Stimulated activated CD8-positive, alpha-beta memory T cell treated with anti-CD3 and anti-CD28 coated beads, Interleukin-12 subunit alpha, Interleukin-12 subunit beta, amount 100 ng/mL, for 1 hour (primary cell): ENCODE measurements at regions not wholly inside any gene's neighbourhood (a gene's known extent, or its start where the extent isn't known, plus 50 kb on each side); places are given as distances from the start of the nearest gene placed in this dataset.
"Not testable (repeated sequence)": the region's sequence is repeated elsewhere in the genome, so short reads cannot be mapped to it uniquely, and the experiment has no call there.

Experiments
- DNase-seq: peaks from one replicate; pipeline ENCODE4 v3.0.0-alpha.2; 2020; ENCODE audit warnings: low read depth

DNA sequence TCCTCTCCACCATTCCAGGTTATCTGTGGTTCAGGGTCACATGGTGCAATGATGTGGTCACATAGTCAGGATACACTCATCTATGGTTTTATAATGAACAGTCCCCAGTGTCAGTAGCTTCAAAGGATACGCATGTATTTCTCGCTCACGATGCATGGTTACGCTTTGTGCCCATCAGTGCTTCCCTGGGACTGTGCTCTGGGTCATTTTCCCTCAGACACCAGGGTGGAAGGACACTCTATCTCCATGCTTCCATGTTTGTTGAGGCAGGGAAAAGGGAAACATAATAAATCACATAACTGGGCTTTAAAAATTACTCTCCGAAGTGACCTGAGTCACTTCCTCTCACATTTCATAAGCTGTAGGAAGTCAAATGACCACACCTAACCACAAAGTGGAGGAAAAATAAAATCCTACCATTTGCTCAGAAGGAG lies 394.8 kb upstream of the NOX3 start:
- no peak for DNase-seq

DNA sequence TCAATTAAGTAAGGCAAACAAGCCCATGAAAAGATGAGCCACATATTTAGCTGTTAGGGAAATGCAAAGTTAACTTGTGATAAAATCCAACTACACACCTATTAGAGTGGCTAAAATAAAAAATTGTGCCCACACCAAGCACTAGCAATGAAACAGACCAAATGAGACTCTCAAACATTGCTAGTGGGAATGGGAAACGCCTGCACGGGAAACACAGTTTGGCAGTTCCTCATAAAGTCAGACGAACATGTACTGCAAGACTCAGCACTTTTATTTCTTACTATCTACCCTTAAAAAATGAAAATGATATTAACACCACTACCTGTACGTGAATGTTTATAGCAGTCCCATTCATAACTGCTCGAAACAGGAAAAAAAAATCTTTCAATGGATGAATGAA lies 392.1 kb upstream of the NOX3 start:
- no peak for DNase-seq

DNA sequence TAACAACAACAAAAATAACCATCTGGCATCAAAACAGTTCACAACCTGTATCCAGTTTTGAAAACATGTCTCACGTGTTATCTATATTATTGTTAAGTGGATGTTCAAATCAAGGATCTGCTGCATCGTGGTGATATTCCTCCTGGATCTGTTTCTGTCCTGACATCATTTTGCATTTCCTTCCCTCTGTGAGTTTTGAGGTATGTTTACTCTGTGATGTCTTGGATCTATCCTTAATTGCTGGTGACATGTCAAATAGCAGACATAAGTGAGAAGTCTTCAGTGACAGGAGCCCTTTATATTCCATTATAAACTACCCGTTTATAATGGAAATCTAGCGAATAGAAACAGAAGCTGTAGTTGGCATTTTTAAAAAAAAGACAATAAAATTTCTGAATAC lies 381.8 kb upstream of the NOX3 start:
- no peak for DNase-seq

DNA sequence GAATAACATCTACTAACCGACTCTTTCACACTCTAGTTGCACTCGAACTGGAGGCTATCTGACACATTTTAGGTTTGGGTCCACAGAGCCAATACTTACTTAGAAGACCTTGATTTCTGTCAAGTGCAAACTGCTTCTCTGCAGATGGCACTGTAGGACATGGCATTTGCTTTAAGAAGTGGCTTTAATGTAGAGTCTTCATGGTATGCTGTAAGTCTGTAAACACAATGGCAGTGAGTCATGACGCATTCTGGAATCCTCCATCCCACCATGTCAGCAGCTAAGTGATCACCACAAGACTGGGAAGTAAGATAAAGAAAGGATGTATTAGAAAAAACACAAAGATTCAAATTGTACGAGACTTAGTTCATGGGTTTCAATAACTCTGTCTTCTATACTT lies 377.0 kb upstream of the NOX3 start:
- DNase-seq, result no peak

DNA sequence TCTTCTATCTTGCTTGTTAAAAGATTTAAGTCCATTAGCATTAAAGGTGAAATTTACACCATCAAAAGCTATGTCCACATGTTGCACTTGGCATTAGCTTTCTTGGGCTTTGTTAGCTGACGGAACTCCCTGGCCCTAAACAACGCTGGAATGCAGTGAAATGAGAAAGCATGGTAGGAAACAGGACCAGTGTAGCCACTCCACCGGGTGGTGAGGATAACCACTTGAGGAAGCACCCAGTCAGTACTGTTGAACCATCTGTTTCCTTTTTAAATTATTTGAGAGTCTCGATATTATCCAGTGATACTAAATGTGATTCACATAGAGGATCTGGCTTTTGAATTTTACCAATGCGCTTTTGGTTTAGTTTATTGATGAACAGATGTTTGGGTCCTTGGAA lies 374.9 kb upstream of the NOX3 start:
- no peak for DNase-seq

DNA sequence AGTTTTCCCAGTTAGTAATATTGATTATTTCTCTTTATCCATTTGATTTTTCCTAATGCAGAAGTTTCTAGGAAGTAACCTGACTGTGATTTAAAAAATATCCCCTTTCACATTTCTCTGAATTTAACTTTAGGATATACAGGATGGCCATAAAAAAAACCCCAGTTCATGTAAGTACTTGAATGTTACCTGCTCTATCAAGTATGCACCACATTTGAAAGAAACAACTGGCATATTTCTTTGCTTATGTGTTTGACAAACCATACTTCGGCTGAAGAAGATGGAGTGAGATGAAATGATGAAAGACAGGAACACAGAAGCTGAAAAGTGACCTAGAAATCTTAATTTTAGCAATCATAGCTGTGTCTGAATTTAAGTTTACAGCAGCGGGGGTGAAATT lies 374.0 kb upstream of the NOX3 start:
- no peak for DNase-seq

DNA sequence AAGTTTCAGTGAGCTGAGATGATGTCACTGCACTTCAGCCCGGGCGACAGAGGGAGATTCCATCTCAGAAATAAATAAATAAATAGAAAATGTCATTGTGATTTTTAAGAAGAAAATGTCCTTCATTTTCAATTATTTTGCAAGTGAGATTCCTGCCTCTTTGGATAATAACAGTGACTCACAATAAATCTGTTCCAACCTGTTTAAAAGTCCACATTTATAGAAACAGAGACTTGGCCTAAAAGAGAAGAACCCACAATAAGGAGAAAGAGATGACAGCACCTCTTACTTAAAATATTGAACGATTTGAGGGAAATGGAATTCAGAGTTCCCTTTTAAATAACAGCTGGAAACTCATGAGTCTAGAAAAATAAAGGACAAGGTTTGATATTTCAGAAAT lies 373.4 kb upstream of the NOX3 start:
- DNase-seq, result no peak

DNA sequence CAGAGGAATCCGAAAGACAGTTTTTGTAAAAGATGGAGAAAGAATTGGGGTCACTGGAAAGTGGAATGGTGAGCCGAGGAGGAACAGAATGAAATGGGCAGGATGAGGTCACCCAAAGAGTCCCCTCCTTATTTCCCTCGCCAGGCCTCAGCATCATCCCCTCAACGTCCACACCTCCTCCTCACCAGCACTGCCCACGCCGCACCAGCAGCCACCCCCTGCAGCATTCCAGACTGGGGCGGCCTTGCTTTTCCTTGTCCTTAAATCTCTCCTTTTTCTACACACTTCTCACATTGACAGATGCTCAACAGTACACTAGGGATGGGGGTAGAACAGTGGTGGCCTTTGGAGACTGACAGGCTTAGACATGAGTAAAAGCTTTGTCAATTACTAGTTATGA lies 363.1 kb upstream of the NOX3 start:
- no peak for DNase-seq

DNA sequence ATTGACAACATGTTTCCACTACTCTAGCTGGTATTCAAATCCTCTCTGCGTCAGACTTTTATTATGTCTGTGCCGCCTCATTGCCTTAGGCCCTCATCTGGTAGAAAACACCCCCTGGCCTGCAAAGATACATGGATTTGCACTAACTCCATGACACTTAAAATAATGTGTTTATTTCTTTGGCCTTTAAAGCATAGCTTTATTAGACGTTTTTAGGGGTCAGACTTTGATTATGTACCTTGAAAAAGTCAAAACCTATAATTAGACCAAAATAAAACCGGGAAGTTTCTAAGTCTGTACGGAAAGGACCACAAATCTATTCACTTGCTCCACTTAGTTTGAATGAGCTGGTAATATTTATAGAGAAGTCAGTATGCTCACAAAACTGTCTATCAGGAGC lies 357.9 kb upstream of the NOX3 start:
- DNase-seq, result no peak

DNA sequence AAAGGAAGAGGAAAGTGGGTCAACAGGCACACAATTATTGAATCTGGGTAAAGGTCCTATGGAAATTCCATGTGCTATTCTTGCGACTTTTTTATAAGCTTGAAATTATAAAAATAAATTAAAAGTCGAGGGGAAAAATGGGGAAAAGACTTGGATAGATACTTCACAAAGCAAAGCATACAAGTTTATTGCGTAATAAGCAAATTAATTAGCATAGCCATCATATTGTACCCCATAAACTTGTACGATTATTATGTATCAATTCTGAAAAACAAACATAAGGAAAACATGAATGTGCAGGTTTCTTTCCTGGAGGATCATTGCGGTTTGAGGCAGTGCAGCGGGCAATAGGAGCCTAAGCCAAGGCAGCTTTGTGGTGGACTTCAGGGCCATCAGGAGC lies 351.6 kb upstream of the NOX3 start:
- no peak for DNase-seq

DNA sequence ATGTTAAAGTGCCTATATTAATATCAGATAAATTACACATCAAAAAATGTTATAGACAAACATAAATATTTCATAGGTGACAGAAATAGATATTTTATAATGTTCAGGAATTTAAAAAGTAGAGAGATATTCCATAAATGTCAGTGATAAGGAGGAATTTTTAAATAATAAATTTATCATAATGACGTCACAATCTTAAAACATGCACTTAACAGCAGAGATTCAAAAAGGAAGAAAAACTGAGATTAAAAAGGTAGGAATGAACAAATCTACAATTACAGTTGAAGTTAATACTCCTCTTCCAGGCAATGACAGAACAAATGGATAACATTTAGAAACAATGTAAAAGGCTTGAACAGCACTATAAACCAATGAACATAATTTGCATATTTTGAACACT lies 345.4 kb upstream of the NOX3 start:
- no peak for DNase-seq

DNA sequence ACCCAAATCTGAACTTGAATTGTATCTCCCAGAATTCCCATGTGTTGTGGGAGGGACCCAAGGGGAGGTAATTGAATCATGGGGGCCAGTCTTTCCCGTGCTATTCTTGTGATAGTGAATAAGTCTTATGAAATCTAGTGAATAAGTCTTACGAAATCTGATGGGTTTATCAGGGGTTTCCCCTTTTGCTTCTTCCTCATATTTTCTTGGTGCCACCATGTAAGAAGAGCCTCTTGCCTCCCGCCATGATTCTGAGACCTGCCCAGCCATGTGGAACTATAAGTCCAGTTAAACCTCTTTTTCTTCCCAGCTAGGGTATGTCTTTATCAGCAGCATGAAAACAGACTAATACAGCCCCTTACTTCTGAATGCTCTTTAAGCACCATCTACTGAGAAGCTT lies 343.2 kb upstream of the NOX3 start:
- DNase-seq, result not testable (repeated sequence)

DNA sequence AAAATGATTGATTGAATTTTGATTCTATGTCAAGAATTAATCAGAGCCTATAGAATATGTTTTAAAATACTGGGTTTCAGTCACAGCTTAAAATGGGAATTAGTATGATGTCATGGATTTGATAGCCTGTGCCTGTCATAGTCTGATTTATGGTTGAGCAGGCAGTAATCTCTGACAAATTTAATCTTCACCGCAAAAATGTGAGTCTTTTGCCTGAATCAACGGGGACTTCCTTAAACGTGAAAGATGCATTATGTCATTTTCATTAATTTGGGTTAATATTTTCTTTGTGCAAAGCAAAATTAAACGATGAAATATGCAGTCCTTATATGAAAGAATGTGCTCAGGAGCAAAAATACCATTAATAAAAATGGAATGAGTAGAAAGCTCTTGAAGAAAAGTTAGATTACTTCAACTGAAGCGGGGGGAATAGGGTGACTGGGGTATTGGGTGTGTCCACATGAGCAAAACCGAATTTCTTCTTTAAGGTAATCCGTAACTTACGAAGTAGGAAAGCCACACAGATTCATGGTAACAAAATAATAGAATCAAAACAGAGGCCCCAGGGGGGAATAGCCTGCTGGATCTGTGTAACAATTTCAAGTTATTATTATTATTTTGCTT lies 339.6 kb upstream of the NOX3 start:
- DNase-seq, result no peak

DNA sequence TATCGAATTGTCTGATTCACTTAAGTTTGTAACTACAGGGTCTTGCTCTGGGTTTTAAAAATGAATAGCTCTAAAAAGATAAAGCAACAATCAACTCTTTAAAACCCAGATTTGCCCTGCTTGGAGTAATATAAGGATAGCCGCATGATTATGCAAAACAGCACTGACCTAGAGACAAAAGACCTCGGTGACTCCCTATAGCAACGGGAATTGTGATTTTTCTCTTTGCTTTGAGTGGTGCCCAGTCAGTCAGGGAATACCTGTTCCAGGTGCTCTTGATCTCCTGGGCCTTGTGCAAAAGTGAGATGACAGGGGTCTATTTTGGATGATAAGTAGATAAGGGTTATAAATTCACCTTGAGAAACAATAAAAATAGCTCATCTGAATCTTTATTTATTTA lies 336.3 kb upstream of the NOX3 start:
- no peak for DNase-seq

DNA sequence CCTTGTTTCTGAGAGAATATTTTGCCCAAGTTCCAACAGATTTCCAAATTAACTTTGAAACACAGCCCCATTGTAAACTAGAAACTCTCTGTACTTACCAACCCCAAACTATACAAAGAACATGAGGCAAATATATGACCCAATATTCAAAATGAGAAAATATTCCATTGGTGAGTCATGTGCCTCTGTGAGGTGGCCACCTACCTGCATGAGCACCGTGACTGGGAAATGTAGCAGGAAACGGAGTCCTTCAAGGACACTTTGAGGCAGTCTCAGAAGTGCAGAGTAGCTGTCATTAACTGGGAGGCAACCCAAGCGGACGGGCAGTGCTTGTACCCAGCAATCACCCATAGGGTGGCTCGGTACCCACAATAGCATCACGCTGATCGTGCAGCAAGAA lies 335.5 kb upstream of the NOX3 start:
- DNase-seq, result no peak

DNA sequence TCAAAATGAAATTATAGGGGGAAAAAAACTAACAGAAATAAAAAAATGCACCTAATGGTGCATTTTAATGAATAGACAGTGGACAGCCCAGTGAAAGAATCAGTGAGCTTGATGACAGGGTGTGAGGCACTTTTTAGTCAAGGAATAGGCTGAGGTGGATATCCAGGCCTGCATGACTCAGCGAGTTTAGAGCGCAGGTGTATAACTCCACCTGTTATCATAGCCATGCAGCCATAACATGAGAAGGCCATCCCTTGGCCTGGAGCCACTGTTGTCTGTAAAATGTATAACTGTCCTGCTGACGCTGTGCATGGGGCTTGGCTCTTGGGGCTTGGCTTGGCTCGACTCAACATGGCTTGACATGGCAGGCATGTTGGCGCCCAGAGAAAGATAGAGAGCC lies 331.5 kb upstream of the NOX3 start:
- no peak for DNase-seq

DNA sequence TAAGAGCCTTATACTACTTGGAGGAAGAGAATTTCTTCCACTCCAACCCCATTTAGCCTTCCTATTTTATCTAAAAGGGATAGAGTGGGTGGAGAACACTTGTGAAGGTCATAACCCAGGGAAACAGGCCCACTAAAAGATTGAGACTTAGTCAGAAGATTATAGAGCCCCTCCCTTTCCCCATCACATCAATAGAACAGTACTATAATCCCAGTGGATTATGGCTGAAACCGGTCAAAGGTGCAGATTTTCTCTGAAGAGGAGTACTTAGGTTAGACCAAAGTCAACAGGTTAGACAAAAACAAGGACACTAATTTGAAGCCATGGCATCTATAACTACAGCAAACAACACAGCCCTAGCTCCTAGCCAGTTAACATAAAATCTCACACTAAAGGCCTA lies 330.9 kb upstream of the NOX3 start:
- no peak for DNase-seq

DNA sequence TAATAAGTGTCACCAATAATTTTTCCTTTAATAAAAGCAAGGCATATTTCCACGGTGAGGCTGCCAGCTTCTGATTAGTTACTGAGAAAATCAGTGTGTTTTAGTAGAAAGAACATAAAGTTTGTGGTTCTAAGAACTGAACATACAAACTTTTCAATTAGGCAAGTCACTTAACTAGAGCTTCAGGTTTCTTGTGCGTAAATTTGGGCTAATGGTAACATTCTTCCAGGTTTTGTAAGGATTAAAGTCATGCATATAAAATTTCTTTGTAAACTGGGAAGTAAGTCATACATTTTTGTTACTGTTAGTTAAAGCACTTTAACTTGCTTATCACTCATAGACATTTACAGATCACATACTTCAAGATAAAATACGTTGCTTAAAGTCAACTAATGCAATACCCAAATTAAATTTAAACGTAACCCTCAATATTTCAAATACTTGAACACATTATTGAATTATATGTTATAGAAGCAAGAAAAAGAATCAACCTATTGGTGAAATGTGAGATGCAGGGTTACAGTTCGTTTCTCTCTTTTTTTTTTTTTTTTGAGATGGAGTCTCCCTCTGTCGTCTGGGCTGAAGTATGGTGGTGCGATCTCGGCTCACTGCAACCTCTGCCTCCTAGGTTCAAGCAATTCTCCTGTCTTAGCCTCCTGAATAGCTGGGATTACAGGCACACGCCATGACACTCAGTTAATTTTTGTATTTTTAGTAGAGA lies 327.3 kb upstream of the NOX3 start:
- DNase-seq, result no peak

DNA sequence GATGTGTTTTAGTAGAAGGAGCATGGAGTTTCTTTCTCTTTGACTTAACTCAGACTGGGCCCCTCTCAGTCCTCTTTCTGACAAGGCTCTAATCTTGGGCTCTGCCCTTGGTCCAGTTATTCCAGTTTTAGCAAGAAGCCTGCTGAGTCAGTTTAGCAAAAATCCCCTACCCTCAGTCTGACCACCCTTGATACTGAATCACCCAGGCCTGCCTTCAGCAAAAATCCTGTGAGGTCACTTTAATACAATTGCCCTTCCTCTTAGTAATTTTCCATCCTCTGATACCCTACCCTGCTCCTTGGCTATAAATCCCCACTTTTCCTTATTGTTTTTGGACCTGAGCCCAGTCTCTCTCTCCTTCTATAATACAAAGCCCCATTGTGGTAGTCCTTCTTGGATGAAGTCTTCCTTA lies 326.7 kb upstream of the NOX3 start:
- no peak for DNase-seq

DNA sequence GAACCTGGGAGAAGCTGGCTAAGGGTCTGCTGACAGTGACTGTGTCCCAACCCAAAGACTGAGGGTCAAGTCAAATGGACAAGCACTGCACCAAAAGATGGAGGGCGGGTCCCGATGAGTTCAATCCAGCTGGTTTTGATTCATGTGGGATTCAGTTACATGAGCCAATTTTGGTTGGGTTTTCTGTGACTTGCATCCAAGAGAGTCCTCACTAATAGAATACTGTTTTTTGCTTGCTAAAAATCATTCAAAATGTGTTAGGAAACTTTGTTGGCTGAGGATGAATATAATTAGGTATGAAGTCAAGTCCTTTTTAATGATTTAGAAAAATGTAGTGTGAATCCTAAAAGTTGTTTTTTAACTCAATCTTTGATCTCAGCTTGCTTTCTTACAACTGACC lies 323.8 kb upstream of the NOX3 start:
- DNase-seq, result no peak

DNA sequence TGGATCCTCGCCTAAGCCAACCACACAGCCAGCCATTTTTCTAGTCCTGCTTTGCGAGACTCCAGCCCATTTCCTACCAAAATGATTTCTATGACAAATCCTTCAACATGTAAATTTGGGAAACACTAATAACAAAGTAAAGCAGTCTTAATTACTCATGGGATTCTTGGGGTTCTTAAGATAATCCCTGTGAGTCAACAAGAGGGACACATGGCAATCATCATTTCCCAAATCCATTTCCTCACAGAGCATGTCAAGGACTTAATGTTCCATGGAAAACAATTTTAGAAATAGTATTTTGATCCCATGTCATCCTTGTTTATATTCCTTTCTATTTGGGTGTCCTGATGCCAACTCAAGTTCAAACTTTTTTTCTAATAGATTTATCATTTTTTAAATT lies 322.7 kb upstream of the NOX3 start:
- DNase-seq, result no peak

DNA sequence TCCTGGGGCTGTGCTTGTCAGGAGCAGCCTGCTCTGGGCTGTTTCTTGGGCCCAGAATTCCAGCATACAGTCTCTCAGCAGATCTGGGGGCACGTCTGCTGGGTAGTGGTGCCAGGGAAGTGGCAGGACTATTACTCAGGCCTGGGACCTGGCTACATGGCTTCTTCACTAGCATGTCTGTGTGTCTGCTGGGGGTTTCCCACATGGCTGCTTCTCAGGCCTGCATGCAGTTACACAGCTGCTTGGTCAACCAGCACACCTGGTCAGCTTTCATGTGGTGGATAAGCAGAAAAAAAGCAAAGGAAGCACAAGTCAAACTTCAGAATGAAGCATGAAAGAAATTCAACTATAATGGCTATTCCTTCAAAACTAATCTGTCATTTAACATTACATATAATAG lies 316.2 kb upstream of the NOX3 start:
- DNase-seq, result no peak

DNA sequence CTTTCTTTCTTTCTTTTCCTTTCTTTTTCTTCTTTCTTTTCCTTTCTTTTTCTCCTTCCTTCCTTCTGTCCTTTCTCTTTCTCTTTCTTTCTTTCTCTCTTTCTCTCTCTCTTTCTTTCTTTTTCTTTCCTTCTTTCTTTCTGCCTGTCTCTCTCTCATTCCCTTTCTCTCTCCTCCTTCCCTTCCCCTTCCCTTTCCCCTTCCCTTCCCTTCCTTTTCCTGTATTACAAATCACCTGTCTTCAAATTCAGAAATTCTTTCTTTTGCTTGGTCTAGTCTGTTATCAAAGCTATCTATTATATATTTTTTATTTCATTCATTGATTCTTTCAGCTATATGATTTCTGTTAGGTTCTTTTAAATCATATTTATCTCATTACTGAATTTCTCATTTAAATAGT lies 315.2 kb upstream of the NOX3 start:
- DNase-seq, result no peak

DNA sequence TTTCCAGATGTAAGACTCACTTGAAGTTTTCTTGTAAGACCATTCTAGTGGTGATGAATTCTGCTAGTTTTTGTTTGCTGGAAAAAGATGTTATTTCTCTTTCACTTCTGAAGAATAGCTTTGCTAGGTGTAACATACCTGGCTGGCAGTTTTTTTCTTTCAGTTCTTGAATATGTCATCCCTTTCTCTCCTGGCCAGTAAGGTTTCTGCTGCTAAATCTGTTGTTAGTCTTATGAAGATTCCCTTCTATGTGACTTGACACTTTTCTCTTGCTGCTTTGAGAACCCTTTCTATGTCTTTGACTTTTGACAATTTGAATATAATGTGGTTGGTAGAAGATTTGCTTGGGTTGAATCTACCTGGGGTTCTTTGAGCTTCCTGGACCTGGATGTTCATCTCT lies 314.7 kb upstream of the NOX3 start:
- no peak for DNase-seq
